ENCODE measurements at regions not wholly inside any gene's neighbourhood (a gene's known extent, or its start where the extent isn't known, plus 50 kb on each side); places are given as distances from the start of the nearest gene placed in this dataset.

DNA sequence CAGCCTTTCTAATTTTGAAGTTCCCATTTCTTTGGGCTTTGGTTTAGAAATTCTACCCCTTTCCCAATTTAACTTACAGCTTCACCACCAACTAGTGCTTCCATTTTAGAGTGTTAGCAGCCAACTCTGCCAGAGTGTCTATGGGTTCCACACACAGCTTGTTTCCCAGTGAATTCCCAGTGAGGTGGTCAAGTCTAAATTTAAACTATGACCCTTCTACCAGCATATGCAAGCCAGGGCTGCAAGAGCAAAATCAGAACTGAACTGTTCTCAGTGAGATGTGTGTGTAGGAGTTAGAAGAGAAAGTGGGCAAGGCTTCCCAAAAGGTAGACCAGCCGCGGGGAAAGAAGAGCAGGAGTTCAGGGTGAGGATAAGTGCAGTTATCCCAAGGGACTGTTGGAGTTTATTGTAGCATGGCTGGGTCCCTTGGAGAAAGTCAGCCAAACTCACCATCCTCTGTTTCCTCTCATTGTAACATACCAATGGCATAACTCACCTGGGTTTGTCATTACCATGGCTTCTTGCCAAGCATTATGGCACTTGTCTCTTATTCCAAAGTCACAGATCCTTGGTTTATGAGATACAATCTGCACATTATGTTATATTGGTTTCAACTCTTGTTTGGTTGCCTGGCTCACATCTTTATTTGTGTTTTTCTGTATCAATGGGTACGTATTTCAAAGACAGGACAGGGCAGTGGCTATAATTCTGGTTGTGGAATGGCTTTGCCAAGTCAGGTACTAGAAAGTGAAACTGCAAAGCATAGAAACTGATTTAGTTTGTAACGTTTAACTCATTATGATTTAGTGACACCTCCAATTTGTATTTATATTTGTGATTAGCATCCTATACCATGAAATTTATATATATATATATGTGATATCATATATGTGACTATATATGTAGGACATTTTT, 130.2 kb upstream of the UMPS start:
- no peak for DNase-seq (ENCODE audit: low read depth in 2 of 2)

DNA sequence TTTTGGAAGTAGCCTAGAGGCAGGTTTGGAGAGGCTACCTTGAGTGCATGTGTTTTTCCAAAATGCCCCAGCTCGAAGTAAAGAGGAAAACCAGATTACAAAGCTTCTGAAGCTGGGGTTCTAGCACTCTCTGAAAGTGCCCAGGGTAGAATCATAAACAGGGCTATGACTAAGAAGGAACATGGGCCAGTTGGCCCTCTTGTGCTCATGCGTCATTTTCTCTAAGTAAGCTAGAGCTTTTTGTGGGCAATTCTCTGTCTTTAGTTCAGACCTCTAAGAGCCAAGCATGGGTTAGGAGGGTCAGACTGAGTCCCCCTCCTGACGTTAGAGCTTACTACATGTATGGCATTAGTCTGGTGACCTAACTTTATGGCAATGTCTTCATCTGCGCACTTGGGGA, 129.5 kb upstream of the UMPS start:
- no peak for DNase-seq (ENCODE audit: low read depth in 2 of 2)

DNA sequence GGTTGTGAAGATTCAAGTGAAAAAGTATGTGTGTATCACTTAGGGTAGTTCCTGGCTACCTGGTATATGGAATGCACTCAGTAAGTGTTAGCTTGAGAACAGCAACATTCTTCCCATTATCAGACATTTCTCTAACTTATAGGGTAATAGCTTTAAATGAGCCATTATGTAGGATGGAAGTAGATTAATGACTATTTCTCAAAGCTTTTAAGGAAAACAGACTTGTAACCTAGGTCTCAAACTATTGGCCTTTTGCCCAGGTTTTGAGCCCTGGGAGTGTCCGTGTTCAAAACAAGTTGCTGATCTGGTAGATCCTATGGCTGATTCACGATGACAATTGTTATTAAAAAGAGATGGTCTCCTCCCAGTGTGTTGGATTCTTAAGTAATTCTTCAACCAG, 129.1 kb upstream of the UMPS start:
- DNase-seq (ENCODE audit: low read depth in 2 of 2) = no peak

DNA sequence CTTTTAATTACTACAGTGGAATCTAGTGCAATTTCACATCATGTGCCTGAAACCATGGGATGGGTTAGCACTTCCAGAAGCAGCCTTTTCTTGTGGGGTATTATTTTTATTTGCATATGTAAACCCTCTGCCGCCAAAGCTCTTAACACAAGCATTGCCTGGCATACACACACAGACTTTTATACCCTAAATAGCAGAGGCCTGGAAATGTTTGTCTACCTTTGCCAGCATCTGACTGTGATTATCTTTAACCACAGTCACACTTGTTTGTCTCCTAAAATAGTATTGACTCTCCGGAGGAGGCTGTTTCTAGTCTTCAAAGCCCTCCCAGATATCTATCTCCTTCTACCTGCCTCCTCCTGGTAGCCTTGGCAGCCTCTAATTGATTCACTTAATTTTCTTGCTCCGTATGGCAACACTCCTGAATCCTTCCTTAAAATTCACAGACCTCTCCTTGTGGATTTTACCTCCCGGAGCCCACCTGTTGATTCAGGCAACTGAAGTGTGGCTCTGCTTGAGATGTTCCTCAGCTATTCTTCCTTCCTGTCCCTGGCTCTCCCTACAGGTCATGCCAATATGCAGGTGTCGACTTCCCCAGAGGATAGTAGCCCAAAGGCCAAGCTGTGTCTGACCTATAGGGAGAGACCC, 127.1 kb upstream of the UMPS start:
- DNase-seq (ENCODE audit: low read depth in 2 of 2) = no peak

DNA sequence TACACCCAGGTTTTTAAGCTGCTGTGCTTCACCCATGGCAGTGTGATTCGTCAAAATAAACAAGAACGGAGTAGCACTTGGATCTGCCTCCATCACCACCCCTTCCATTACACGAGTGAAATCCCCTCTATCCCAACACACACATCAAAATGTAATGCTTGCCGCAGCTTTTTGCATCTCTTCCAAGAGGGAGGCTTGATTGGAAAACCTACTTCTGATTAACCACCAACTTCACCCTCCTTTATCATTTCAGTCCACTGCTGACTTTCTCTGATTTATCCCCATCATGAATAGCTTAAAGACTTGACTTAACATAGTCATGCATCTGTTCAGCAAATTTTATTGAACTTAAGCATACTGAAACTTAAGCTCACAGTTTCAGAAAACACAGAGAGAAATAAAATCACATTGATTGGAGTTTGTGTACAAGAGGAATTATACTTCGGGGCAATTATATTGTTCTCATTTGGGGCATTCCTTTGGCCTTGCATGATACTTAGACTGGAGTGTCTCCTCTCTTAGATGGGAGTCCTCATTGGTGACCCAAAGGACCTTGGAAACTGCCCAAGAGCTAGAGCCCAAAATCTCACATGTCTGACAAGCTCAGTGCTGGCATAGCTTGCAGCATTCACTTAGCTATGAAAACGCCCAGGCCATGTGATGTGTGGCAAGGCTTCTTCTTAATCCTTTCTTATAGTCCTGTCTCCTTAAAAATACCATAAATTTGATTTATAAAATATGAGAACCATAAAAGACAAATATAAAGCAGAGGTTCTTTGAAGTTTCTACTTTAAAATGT, 124.3 kb upstream of the UMPS start:
- no peak for DNase-seq (ENCODE audit: low read depth in 2 of 2)

DNA sequence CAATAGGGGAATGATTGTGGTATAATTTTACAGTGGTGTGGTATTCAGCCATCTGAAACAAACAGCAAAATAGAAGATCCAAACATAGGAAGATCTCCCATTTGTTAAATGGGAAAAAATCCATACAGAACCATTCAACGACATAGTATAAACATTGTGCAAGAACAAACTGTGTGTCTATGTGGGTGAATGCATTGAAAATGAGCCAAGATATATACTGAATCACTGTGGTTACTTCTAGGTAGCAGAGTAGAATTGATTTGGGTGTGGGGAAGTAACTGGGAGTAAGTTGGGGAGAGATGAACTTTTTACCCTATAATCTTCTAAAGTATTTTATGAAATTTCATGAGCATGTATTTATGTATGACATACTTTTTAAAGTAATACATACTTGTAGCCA, 123.1 kb upstream of the UMPS start:
- DNase-seq (ENCODE audit: low read depth in 2 of 2) = no peak

DNA sequence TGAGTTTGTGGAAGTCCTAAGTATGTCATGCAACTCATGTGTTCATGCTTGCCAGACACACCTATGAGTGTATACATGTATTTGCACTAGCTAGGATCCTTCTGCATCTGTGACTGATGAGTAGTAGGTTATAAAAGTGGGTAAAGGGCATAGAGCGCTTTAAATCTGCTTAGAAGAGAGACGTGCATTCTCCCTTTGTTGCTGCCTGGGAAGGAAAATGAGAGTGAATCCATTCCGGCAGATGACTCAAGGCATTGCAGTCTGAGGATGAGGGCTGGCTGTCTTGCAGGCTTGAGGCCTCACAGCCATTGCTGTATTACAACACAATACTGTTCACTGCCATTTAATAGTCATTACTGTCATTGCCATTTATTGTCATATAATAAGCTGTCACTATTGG, 120.8 kb upstream of the UMPS start:
- no peak for DNase-seq (ENCODE audit: low read depth in 2 of 2)

DNA sequence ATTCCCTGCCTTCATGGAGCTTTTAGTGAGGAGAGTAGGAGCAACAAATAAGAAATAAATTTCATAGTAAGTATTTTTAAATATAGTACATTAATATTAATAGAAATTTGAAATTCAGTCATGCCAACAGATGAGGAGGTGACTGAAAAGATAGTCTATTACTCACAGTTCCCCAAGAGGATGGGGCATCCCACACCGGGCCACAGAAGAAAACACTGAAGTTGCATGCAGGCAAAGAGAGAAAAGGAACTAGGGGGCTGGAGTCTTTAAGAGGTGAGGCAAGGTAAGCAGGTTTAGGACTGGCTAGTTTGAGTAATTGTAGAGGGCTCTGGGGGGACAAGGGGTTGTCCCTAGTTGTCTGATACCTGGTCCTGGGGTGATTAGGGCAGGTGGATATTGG, 120.1 kb upstream of the UMPS start:
- DNase-seq (ENCODE audit: low read depth in 2 of 2) = no peak

DNA sequence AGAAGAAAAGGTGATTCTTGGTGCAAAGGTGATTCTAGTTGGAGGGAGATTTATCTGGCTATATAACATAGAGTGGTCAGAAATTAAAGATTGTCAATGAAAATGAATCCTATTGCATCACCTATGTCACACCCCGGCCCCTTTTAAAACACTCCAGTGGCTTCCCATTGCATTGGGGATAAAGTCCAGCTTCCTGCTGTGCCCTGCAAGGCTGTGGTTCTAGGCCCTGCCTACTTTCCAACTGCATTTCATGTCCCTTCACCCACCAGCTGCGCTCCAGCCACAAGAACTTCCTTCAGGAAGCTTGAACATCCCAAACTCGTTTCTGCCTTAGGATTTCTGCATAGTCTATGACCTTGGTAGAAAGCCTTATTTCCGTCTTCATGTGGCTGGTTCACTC, 118.7 kb upstream of the UMPS start:
- no peak for DNase-seq (ENCODE audit: low read depth in 2 of 2)

DNA sequence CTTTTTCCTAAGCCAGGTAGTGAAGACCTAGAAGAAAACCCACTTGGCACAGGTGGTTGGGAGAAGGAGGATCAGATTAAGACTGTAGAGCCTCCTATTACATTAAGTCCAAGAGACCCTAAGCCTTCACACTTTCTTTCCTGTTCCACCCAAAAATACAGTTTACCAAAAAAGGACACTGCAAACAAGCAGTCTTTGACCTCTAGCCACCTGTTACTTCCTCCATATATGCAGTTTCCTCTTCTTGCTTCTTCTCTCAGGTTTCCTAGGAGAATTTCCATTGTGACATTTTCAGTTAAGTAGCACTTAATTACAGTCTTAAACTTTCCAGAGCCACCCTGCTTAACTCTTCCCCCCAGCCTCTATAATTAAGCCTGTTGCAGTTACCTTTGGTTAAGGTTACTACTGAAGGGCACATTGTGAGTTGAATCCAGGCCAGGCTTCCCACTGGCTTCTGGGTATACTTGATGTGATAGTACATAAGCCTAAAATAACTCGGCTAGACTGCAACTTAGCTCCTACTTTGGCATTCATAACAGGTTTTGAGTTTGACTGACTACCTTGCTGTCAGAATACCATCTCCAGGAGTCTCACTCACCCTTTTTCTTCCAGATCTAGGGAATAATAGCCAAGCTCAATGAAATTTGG, 114.2 kb upstream of the UMPS start:
- no peak for DNase-seq (ENCODE audit: low read depth in 2 of 2)

DNA sequence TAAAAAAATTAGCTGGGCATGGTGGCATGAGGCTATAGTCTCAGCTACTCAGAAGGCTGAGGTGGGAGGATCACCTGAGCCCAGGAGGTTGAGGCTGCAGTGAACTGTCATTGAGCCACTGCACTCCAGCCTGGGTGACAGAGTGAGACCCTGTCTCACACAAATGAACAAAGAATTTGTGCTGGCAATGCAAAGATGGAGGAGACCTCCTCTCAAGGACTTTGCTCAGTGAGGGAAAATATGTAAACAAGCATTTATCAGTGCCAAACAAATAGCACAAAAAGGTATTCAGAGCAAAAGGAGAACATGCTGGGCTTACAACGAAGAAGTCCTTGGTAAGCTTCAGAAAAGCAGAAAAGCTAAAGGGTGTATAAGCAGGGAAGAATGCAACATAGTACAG, 113.1 kb upstream of the UMPS start:
- DNase-seq (ENCODE audit: low read depth in 2 of 2) = no peak

DNA sequence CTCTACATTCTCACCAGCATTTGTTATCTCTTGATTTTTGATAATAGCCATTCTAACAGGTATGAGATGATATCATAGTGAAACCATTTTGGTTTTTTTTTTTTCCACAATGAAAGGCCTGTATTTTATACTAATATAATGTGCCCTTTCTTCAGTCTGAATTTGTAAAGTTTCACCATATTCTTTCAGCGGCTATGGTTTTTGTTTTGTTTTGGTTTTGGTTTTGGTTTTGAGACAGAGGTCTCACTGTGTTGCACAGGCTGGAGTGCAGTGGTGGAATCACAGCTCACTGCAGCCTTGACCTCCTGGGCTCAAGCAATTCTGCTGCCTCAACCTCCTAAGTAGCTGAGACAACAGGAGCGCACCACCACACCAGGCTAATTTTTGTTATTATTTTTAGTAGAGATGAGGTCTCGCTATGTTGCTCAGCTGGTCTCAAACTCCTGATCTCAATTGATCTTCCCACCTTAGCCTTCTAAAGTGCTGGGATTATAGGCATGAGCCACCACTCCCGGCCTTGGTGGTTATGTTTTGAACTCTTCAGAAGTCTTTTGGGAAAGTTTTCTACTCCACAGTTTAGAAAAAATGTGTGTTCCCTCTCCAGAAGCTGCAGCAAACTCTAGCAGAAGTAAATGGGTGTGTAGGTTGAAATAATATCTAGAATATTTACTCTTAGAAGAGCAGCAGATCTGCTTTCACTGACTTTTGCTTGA, 110.2 kb upstream of the UMPS start:
- no peak for DNase-seq (ENCODE audit: low read depth in 2 of 2)

DNA sequence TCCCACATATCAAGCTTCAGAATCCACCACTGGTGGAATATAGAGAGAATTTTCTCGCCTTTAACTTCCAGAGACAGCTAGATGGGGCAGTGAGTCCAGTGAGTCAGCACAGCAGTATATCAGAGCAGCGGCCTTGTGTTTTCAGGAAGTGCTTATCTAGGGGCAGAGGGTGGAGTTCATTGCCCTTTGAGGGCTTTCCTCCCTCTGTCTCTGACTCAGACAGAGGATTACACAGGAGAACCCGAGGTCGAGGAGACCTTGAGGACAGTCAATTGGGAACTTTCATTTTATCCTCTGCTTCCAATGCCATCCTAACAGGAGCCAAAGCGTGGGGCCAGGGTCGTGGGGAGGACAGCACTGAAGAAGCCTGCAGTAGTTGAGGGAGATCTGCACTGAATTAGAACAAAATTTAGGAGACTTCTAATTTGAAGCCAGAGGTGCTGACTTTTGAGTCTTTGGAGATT, 109.6 kb upstream of the UMPS start:
- no peak for DNase-seq (ENCODE audit: low read depth in 2 of 2)

DNA sequence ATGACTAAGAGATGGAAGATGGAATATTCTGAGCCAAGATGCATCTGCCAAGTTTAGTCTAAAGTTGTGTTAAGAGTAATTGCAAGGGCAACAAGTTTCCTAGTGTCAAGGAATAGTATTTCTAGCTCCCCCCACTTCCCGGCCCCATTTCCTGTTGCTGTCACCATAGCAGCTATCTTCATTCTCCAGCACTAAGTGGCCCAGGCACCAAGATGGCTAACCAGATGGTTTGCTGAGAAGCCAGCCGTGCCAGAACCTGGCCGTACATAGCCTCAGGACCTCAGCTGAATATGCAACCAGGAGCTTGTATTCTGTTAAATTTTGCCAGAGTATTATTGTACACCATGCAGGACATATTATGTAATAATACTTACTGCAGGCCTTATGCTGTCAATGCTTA, 108.8 kb upstream of the UMPS start:
- DNase-seq (ENCODE audit: low read depth in 2 of 2) = no peak

DNA sequence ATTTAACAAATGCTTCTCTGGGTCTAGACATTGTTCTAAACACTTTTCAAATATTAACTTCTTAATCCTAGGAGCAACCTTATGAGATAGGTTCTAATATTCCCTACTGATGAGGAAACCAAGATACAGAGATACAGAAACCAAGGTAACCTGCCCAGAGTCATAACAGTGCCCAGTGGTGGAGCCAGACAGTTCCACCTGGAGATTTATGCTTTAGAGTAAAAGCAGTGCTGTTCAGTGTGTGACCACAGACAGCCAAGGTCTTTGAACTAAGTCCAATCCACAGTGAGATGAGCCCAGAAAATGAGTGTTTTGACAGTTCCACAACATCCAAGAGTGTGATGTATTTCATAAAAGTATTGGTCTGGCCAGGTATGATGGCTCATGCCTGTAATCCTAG, 105.2 kb upstream of the UMPS start:
- DNase-seq (ENCODE audit: low read depth in 2 of 2) = no peak

DNA sequence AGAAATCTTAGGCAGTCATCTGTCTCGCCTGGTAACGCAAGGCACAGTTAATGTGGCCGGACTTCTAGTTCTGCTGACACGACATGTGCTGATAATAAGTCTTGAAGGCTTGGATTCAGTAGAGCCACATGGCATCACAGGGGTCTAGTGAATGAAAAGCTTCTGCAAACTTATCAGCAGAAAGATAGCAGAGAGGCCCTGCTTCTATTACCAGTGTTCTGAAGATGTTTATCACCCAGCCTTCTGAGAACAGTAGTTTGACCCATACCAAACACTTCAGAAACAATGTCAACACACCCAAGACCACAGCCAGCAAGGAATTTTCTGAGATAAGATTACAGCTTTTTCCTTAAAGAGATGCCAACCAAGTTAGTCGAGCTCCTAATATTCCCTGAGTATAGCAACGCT, 102.7 kb upstream of the UMPS start:
- no peak for DNase-seq (ENCODE audit: low read depth in 2 of 2)

DNA sequence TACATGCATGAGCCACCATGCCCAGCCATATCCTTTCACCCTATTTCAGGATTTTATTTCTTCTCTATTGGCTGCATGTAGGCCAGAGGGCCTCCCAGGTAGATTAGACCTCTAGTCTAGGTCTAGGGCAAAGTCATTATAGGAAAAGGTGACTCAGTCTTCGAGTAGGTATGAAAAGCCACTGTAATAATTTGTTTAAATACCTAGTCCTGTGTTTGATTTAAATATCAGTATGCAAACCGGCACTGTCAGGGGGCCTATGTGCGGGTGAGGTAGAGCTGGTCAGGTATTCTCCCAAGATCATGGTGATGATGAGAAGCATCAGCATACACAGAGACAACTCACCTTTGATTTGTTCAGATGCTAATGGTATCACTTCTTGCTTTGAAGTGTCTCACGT, 101.4 kb upstream of the UMPS start:
- no peak for DNase-seq (ENCODE audit: low read depth in 2 of 2)

DNA sequence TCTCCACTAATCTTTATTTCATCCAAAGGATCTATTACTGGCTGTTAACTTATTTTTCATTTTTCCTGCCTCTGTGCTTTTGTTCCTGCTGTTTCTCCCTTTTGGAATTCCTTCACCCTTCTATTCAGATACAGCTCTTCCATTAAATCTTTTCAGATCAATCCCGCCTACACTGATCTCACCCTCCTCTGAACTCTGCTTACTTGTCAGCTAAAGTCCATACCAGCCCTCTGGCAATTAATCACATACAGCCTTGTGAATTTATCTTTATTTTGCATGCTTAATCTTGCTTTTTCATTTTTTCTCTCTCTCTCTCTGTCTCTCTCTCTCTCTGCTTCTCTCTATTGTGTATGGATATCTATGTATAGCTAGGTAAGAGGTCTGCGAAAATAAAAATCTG, 100.8 kb upstream of the UMPS start:
- DNase-seq (ENCODE audit: low read depth in 2 of 2) = no peak

DNA sequence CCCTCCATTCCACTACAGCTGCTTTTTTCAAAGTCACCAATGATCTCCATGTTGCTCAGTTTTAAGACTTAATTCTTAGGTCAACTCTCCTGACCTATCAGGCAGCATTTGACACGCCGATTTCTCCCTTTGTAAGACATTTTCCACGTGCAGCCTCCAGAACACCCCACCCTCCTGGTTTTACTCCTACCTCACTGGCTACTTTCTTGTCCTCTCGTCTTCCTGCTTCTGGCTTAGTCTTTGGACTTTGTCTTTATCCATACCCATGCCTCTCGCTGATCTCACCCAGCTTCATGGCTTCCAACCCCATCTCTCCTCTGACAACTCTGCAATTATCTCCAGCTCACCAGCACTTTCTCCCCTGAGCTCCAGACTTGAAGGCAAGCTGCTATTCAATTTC, 99.3 kb upstream of the UMPS start:
- DNase-seq (ENCODE audit: low read depth in 2 of 2) = no peak

DNA sequence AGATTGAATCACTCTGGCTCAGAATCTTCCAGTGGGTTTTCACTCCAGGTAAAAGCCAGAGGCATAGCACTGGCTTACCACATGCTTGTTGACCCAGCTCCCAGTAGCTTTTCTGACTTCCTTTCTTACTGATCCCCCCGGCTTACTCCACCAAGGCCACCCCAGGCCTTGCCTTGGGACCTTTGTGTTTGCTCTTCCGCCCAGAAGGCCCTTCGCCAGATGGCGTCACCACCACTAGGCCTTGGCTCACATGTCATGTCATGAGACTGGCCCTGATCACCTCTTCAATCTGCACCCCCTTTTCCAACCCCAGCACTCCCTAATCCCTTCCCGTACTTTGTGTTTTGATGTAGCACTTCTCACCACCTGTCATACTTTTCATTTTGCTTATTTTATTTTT, 98.5 kb upstream of the UMPS start:
- no peak for DNase-seq (ENCODE audit: low read depth in 2 of 2)

DNA sequence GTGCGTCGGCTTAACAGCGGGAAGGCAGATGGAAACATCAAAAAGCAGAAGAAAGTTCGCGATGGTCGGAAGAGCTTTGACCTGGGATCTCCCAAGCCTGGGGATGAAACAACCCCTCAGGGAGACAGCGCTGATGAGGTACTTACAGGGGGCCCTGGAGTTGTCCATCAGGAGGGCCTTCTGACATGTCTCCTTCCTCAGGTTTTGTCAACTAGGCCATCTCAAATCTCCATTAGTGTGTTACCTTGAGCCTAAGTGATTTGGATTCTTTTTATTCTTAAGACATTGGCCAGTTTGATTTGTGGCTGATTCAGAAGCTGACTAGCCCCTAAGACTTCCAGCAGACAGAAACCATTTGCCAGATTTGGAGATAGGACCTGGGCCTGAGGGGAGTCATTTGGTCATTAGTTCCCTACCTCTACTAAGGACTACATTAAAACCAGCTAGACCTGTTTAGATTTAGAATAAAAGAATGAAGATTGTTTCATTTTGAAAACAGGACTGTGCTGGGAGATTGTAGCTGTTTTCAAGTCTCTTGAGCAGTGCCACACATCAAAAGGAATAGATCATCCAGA, 97.6 kb upstream of the UMPS start:
- DNase-seq (ENCODE audit: low read depth in 2 of 2) = no peak
